H9 (cell line): ENCODE measurements at regions not wholly inside any gene's neighbourhood (a gene's known extent, or its start where the extent isn't known, plus 50 kb on each side); places are given as distances from the start of the nearest gene placed in this dataset.

Source experiments
- DNase-seq: peaks from one replicate; pipeline ENCODE4 v3.0.0-alpha.2; 2017
- H2AFZ ChIP-seq: one replicate; pipeline ENCODE4 v1.6.1; 2013; ENCODE audit warnings: mild to moderate bottlenecking, low read length, control low read depth, moderate library complexity
- H2AK5ac ChIP-seq: 2 replicates; pipeline ENCODE4 v1.6.1; 2013; ENCODE audit warnings: low read length, control low read depth, mixed read lengths; ENCODE audit not compliant: insufficient read length
- H2BK120ac ChIP-seq: one replicate; pipeline ENCODE4 v1.6.1; 2013; ENCODE audit warnings: low read depth, mild to moderate bottlenecking, low read length, control low read depth, inconsistent platforms; ENCODE audit not compliant: poor library complexity, severe bottlenecking
- H2BK12ac ChIP-seq: 2 replicates; pipeline ENCODE4 v1.6.1; 2013; ENCODE audit warnings: low read length, control low read depth, mixed read lengths, low read depth; ENCODE audit not compliant: insufficient read length
- H2BK15ac ChIP-seq: 2 replicates; pipeline ENCODE4 v1.6.1; 2013; ENCODE audit warnings: low read depth, low read length, control low read depth
- H2BK20ac ChIP-seq: one replicate; pipeline ENCODE4 v1.6.1; 2013; ENCODE audit warnings: low read depth, mild to moderate bottlenecking, low read length, control low read depth, inconsistent platforms; ENCODE audit not compliant: poor library complexity, severe bottlenecking
- H2BK5ac ChIP-seq: 2 replicates; pipeline ENCODE4 v1.6.1; 2013; ENCODE audit warnings: low read length, control low read depth, mixed read lengths; ENCODE audit not compliant: insufficient read length
- H3K14ac ChIP-seq: 2 replicates; pipeline ENCODE4 v1.6.1; 2013; ENCODE audit warnings: low read length, control low read depth; ENCODE audit not compliant: insufficient read depth
- H3K18ac ChIP-seq: 2 replicates; pipeline ENCODE4 v1.6.1; 2013; ENCODE audit warnings: low read depth, mild to moderate bottlenecking, mixed read lengths, low read length, control low read depth; ENCODE audit not compliant: insufficient read length
- H3K23ac ChIP-seq: 2 replicates; pipeline ENCODE4 v1.6.1; 2013; ENCODE audit warnings: low read length, control low read depth, mixed read lengths, low read depth; ENCODE audit not compliant: insufficient read length
- H3K23me2 ChIP-seq: 2 replicates; pipeline ENCODE4 v1.6.1; 2013; ENCODE audit warnings: low read depth, mild to moderate bottlenecking, mixed read lengths, low read length, control low read depth; ENCODE audit not compliant: insufficient read length, poor library complexity, severe bottlenecking
- H3K27ac ChIP-seq: 2 replicates; pipeline ENCODE4 v1.5.1; 2013; ENCODE audit warnings: low read length, control low read depth, mixed read lengths, low read depth; ENCODE audit not compliant: insufficient read length
- H3K27me3 ChIP-seq: 2 replicates; pipeline ENCODE4 v1.6.1; 2013; ENCODE audit warnings: low read length, control low read depth, inconsistent platforms; ENCODE audit not compliant: insufficient read depth
- H3K4ac ChIP-seq: 2 replicates; pipeline ENCODE4 v1.6.1; 2013; ENCODE audit warnings: low read depth, mild to moderate bottlenecking, control low read depth, inconsistent platforms, low read length, moderate library complexity
- H3K4me1 ChIP-seq: 2 replicates; pipeline ENCODE4 v1.6.1; 2013; ENCODE audit warnings: low read length, control low read depth, inconsistent platforms; ENCODE audit not compliant: insufficient read depth
- H3K4me2 ChIP-seq: 2 replicates; pipeline ENCODE4 v1.6.1; 2013; ENCODE audit warnings: low read length, control low read depth, mixed read lengths; ENCODE audit not compliant: insufficient read length, insufficient read depth
- H3K56ac ChIP-seq: 2 replicates; pipeline ENCODE4 v1.6.1; 2013; ENCODE audit warnings: low read depth, mild to moderate bottlenecking, mixed read lengths, low read length, control low read depth; ENCODE audit not compliant: insufficient read length
- H3K79me1 ChIP-seq: 2 replicates; pipeline ENCODE4 v1.6.1; 2013; ENCODE audit warnings: low read depth, mild to moderate bottlenecking, moderate library complexity, low read length, control low read depth, inconsistent platforms; ENCODE audit not compliant: insufficient read depth, poor library complexity, severe bottlenecking
- H3K79me2 ChIP-seq: 2 replicates; pipeline ENCODE4 v1.6.1; 2013; ENCODE audit warnings: low read length, control low read depth, inconsistent platforms; ENCODE audit not compliant: insufficient read depth
- H3K9ac ChIP-seq: 2 replicates; pipeline ENCODE4 v1.6.1; 2013; ENCODE audit warnings: low read length, control low read depth, mixed read lengths; ENCODE audit not compliant: insufficient read length; ENCODE audit errors: extremely low read depth
- H3K9me3 ChIP-seq: one replicate; pipeline ENCODE4 v1.6.1; 2013; ENCODE audit warnings: low read depth, low read length, inconsistent platforms; ENCODE audit not compliant: control insufficient read depth
- H3T11ph ChIP-seq: one replicate; pipeline ENCODE4 v1.6.1; 2013; ENCODE audit warnings: mild to moderate bottlenecking, low read length, control low read depth, inconsistent platforms
- H4K20me1 ChIP-seq: one replicate; pipeline ENCODE4 v1.6.1; 2013; ENCODE audit not compliant: control insufficient read depth, insufficient read length, insufficient read depth
- H4K5ac ChIP-seq: 2 replicates; pipeline ENCODE4 v1.6.1; 2013; ENCODE audit warnings: low read depth, mild to moderate bottlenecking, mixed read lengths, low read length, control low read depth; ENCODE audit not compliant: insufficient read length
- H4K8ac ChIP-seq: replicated peaks from 2 replicates; pipeline ENCODE4 v1.6.1; 2013; ENCODE audit warnings: low read length, control low read depth, mixed read lengths, low read depth; ENCODE audit not compliant: insufficient read length
- H4K91ac ChIP-seq: 2 replicates; pipeline ENCODE4 v1.6.1; 2013; ENCODE audit warnings: low read depth, mild to moderate bottlenecking, moderate library complexity, mixed read lengths, low read length, control low read depth; ENCODE audit not compliant: insufficient read length
- H3K27ac Mint-ChIP-seq, 3 experiments: 2 replicates in 2 of 3; 3 replicates in 1 of 3; pipeline ENCODE4 v1.8.0; 2020 to 2021; ENCODE audit warnings: mixed read lengths in 3 of 3, mild to moderate bottlenecking in 1 of 3, moderate library complexity in 1 of 3
- H3K27me3 Mint-ChIP-seq: 2 replicates; pipeline ENCODE4 v1.8.0; 2021; ENCODE audit warnings: low read depth, mild to moderate bottlenecking, moderate library complexity, mixed read lengths
- H3K36me3 Mint-ChIP-seq, 3 experiments: 2 replicates in 2 of 3; 3 replicates in 1 of 3; pipeline ENCODE4 v1.8.0; 2020 to 2021; ENCODE audit warnings: low read depth in 3 of 3, mixed read lengths in 3 of 3; ENCODE audit not compliant: insufficient read depth in 1 of 3
- H3K4me1 Mint-ChIP-seq, 2 experiments: 2 replicates each; pipeline ENCODE4 v1.8.0; 2020; ENCODE audit warnings: mixed read lengths in 2 of 2
- H3K4me3 Mint-ChIP-seq, 2 experiments: 2 replicates in 1 of 2; 3 replicates in 1 of 2; pipeline ENCODE4 v1.8.0; 2020 to 2021; ENCODE audit warnings: mild to moderate bottlenecking in 2 of 2, mixed read lengths in 2 of 2, moderate library complexity in 1 of 2
- H3K9me3 Mint-ChIP-seq, 2 experiments: 2 replicates in 1 of 2; 3 replicates in 1 of 2; pipeline ENCODE4 v1.8.0; 2020; ENCODE audit warnings: mild to moderate bottlenecking in 2 of 2, mixed read lengths in 2 of 2, moderate library complexity in 1 of 2
- CTCF ChIP-seq: fragments of 200-600 bp; sonication (generic); conservative IDR thresholded peaks from 3 replicates; pipeline ENCODE4 v1.8.0; 2021; ENCODE audit warnings: antibody characterized with exemption, mild to moderate bottlenecking
- WGBS: extraction: QIAGEN DNeasy Blood & Tissue Kit; methylation state at CpG from one replicate; pipeline ENCODE4 v1.1.7; 2013; ENCODE audit warnings: missing lambda C conversion rate, low lambda C conversion rate, mixed read lengths; ENCODE audit not compliant: insufficient read length; ENCODE audit errors: extremely low coverage; 5-methylcytosine and 5-hydroxymethylcytosine counted together

GRCh38 chr12:68402422-68402821, 70.3 kb upstream of the MDM1 start:
- no peaks in the 10 kb centered on the region for H3K79me2 ChIP-seq
- no peak overlapping the region for H4K8ac ChIP-seq
- no peak overlapping the region for H2AFZ ChIP-seq
- no peaks in the 10 kb centered on the region for H3K27me3 ChIP-seq
- no peak overlapping the region for H3K14ac ChIP-seq
- H3K4me2 ChIP-seq = no peak overlapping the region
- no peak overlapping the region for H2AK5ac ChIP-seq
- no peak overlapping the region for H2BK15ac ChIP-seq
- no peak overlapping the region for H4K5ac ChIP-seq
- H3K23me2 ChIP-seq = no peaks in the 10 kb centered on the region
- no peak overlapping the region for H3K18ac ChIP-seq
- H3K79me1 ChIP-seq = no peaks in the 10 kb centered on the region
- H3K4me3 Mint-ChIP-seq = no peak overlapping the region
- H3K36me3 Mint-ChIP-seq = no peaks in the 10 kb centered on the region
- no peak overlapping the region for H2BK120ac ChIP-seq
- H4K20me1 ChIP-seq = no peaks in the 10 kb centered on the region
- H3K23ac ChIP-seq = no peak overlapping the region
- no peak overlapping the region for H3K27ac ChIP-seq
- H3K4me1 Mint-ChIP-seq = peaks cover 5 to 8% of the 10 kb centered on the region in 2 experiments; a peak in 3 of 4 replicates
- no peak for DNase-seq
- H2BK5ac ChIP-seq = no peak overlapping the region
- H3K4me1 ChIP-seq = peaks cover 4% of the 10 kb centered on the region; the same call in 1 of the 2 replicates
- H3K4ac ChIP-seq = no peak overlapping the region
- no peak overlapping the region for H3K9ac ChIP-seq
- H3K9me3 Mint-ChIP-seq = no peaks in the 10 kb centered on the region
- H3K27me3 Mint-ChIP-seq = peaks cover 4% of the 10 kb centered on the region
- H3K27ac Mint-ChIP-seq = no peak overlapping the region
- no peak overlapping the region for H3T11ph ChIP-seq
- H3K9me3 ChIP-seq = no peaks in the 10 kb centered on the region
- H4K91ac ChIP-seq = no peak overlapping the region
- no peak for TF ChIP-seq CTCF
- H2BK20ac ChIP-seq = no peak overlapping the region
- WGBS = no CpG with 5 or more reads among the region's 2 CpGs
- H3K56ac ChIP-seq = no peak overlapping the region
- no peak overlapping the region for H2BK12ac ChIP-seq
